Fibroblast of the conjunctiva (primary cell): ENCODE measurements at regions not wholly inside any gene's neighbourhood (a gene's known extent, or its start where the extent isn't known, plus 50 kb on each side); places are given as distances from the start of the nearest gene placed in this dataset.
"Not testable (repeated sequence)": the region's sequence is repeated elsewhere in the genome, so short reads cannot be mapped to it uniquely, and the experiment has no call there.

Experiments
- DNase-seq: peaks from one replicate; pipeline ENCODE4 v3.0.0-alpha.2; 2010; ENCODE audit warnings: low read depth

GRCh38 chr20:5696011-5696559 is 54.1 kb upstream of the SHLD1 start:
- DNase-seq: peak; percentile 92

- no peak for DNase-seq
These were observed 58.1 kb upstream of the SHLD1 start for GRCh38 chr20:5691918-5692618.

- DNase-seq: no peak
These were observed 60.7 kb upstream of the SHLD1 start for GRCh38 chr20:5689463-5689862.

GRCh38 chr20:5688431-5688972 is 61.7 kb upstream of the SHLD1 start:
- no peak for DNase-seq

- no peak for DNase-seq
These were observed 62.3 kb upstream of the SHLD1 start for GRCh38 chr20:5687884-5688283.

- DNase-seq: no peak
These were observed 63.7 kb upstream of the SHLD1 start for GRCh38 chr20:5686384-5687105.

- DNase-seq: not testable (repeated sequence)
These were observed 67.6 kb upstream of the SHLD1 start for GRCh38 chr20:5682556-5682955.

GRCh38 chr20:5680192-5680591 is 69.4 kb upstream of the GPCPD1 start:
- DNase-seq: no peak

- DNase-seq: no peak
These were observed 68.0 kb upstream of the GPCPD1 start for GRCh38 chr20:5678777-5679176.

- DNase-seq: not testable (repeated sequence)
These were observed 67.1 kb upstream of the GPCPD1 start for GRCh38 chr20:5677944-5678343.

- no peak for DNase-seq
These were observed 66.6 kb upstream of the GPCPD1 start for GRCh38 chr20:5677389-5677788.

GRCh38 chr20:5675103-5676091 is 64.6 kb upstream of the GPCPD1 start:
- DNase-seq: no peak

GRCh38 chr20:5674176-5674660 is 63.4 kb upstream of the GPCPD1 start:
- DNase-seq: no peak

GRCh38 chr20:5670874-5671273 is 60.1 kb upstream of the GPCPD1 start:
- DNase-seq: no peak

GRCh38 chr20:5670036-5670536 is 59.3 kb upstream of the GPCPD1 start:
- no peak for DNase-seq

- DNase-seq: no peak
These were observed 57.7 kb upstream of the GPCPD1 start for GRCh38 chr20:5668529-5668868.

GRCh38 chr20:5667705-5668528 is 57.1 kb upstream of the GPCPD1 start:
- DNase-seq: no peak

GRCh38 chr20:5665417-5665816 is 54.6 kb upstream of the GPCPD1 start:
- no peak for DNase-seq

GRCh38 chr20:5663396-5663795 is 52.6 kb upstream of the GPCPD1 start:
- DNase-seq: no peak

GRCh38 chr20:5662769-5663168 is 52.0 kb upstream of the GPCPD1 start:
- no peak for DNase-seq

GRCh38 chr20:5660756-5661155 is 50.0 kb upstream of the GPCPD1 start:
- not testable (repeated sequence) for DNase-seq
